ENCODE measurements at regions not wholly inside any gene's neighbourhood (a gene's known extent, or its start where the extent isn't known, plus 50 kb on each side); places are given as distances from the start of the nearest gene placed in this dataset.

DNA sequence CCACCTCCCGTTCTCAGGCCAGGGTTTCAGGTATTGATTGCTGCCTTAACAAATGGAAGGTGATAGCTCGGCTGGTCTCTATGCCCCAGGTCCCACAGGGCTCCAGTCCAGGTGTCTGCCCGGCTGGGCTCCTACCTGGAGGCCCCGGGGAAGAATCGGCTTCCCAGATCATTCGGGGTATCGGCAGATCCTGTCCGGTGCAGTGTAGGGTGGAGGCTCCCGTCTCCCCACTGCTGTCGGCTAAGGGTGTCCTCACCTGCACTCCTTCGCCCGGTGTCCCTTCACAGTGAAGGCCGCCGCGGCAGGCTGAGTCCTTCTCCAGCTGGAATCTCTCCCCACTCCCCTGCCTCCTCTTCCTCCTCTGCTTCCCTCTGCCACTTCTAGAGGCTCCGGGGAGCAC, 573.9 kb upstream of the SALL3 start:
- TF ChIP-seq POLR2A (IDR thresholded peaks at IDR 0.05) = no peak
- TF ChIP-seq, protein P1, sequence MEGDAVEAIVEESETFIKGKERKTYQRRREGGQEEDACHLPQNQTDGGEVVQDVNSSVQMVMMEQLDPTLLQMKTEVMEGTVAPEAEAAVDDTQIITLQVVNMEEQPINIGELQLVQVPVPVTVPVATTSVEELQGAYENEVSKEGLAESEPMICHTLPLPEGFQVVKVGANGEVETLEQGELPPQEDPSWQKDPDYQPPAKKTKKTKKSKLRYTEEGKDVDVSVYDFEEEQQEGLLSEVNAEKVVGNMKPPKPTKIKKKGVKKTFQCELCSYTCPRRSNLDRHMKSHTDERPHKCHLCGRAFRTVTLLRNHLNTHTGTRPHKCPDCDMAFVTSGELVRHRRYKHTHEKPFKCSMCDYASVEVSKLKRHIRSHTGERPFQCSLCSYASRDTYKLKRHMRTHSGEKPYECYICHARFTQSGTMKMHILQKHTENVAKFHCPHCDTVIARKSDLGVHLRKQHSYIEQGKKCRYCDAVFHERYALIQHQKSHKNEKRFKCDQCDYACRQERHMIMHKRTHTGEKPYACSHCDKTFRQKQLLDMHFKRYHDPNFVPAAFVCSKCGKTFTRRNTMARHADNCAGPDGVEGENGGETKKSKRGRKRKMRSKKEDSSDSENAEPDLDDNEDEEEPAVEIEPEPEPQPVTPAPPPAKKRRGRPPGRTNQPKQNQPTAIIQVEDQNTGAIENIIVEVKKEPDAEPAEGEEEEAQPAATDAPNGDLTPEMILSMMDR (IDR thresholded peaks at IDR 0.05) = no peak
- intact Hi-C loops (cut with DNase I; ENCODE audit: low total_unique reads) = no loop called here

DNA sequence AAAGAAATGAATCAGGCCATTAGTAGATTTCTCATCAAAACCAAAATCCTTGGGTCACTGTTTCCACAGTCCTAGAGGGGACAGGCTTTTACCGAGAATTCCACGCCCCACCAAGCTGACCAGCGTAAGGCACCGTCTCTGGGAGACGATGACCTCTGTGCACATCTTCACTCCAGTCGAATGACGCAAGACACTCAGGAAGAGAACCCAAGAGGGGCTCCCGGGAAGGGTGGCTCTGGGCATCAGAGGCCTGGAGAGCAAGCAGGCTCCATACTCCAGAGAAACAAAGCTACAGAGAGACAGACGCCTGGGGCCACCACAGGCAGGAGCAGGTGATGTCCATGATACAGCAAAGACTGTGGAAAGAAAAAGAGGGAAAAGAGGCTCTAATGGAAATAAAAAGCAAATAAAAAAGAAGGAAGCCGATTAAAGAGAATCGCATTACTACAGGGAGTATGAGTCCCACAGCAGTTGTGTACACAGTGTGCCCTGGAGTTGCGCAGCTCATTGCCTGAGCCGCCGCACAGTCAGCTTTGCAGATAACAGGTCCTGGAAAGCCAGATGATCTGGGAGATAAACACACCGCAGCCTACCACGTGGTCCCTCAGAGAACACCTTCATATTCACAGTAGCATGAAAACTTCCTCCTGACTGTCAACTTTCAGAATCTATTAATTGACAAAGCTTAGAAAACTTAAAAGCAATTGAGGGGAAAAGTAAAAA, 572.7 kb upstream of the SALL3 start:
- Histone ChIP-seq H3K36me3 (ENCODE audit: low read depth, missing control alignments) (no peaks in the 10 kb centered on the region), H3K27me3 (no peaks in the 10 kb centered on the region), H3K9me3 (no peaks in the 10 kb centered on the region), H3K4me3 (no peak overlapping the region), H3K27ac (no peak overlapping the region), H3K4me1 (no peaks in the 10 kb centered on the region)
- no peak for DNase-seq
- intact Hi-C loops (cut with DNase I; ENCODE audit: low total_unique reads) = no loop called here
- TF ChIP-seq POLR2A (IDR thresholded peaks at IDR 0.05) = no peak
- WGBS, 2 donors = 76 to 77% methylated on average over 16 of the region's 16 CpGs

More for the DNA sequence above, 573.9 kb upstream of the SALL3 start:
- Histone ChIP-seq H3K36me3 (ENCODE audit: low read depth, missing control alignments) (no peaks in the 10 kb centered on the region), H3K27me3 (no peaks in the 10 kb centered on the region), H3K4me3 (no peak overlapping the region), H3K27ac (no peak overlapping the region), H3K4me1 (no peaks in the 10 kb centered on the region), H3K9me3 (no peaks in the 10 kb centered on the region)
- WGBS, 2 donors = 88 to 90% methylated on average over 16 of the region's 16 CpGs
- DNase-seq = no peak

DNA sequence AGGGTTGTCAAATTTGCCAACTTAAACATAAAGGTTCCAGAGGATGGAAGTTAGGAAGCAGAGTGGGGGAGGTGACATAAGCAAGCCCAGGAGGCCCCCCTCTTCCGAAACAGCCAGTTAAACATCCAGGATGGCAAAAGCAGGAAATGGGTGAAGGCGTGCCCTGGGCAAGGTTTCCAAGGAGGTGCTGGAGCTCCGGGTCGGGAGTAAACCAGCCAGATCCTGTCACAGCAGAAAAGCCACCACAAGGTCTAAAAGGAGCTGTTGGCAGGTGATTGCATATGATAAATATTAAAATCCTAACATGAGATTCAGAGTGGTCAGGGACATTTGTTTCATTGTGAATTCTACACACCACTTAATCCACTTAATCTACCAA, 572.2 kb upstream of the SALL3 start:
- no peak for TF ChIP-seq POLR2A (IDR thresholded peaks at IDR 0.05)
- 61 to 66% methylated on average over 4 of the region's 4 CpGs for WGBS, 2 donors

DNA sequence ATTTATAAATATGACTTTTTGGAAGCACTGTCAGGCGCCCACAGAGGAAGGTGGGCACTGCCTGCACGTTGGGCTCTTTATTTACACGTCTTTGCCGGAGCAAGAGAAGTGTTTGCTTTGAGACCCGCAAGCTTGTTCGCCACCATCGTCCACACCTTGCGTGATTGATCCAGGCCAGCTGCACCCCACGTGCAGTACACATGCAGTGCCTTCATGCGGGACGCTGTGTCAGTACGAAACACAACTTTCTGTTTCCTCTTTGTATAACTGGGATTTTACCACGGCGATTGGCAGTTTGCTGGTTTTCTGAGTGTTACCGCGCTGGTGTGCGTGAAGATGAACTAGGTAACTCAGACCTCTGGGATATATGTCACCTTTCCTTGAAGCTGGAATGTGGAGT, 571.0 kb upstream of the SALL3 start:
- WGBS, 2 donors = 85 to 86% methylated on average over 17 of the region's 17 CpGs
- no peak overlapping the region for H3K27ac ChIP-seq
- H3K4me1 ChIP-seq = no peaks in the 10 kb centered on the region
- no peaks in the 10 kb centered on the region for H3K36me3 ChIP-seq (ENCODE audit: low read depth, missing control alignments)
- no peak overlapping the region for H3K4me3 ChIP-seq
- no peaks in the 10 kb centered on the region for H3K9me3 ChIP-seq
- TF ChIP-seq POLR2A (IDR thresholded peaks at IDR 0.05) = no peak
- TF ChIP-seq, protein P1 (IDR thresholded peaks at IDR 0.05) = no peak
- DNase-seq = no peak
- intact Hi-C loops (cut with DNase I; ENCODE audit: low total_unique reads) = no loop called here
- H3K27me3 ChIP-seq = no peaks in the 10 kb centered on the region

More for the DNA sequence above, 572.2 kb upstream of the SALL3 start:
- no peak overlapping the region for H3K27ac ChIP-seq
- DNase-seq = no peak
- no peaks in the 10 kb centered on the region for H3K9me3 ChIP-seq
- no peaks in the 10 kb centered on the region for H3K4me1 ChIP-seq
- H3K27me3 ChIP-seq = no peaks in the 10 kb centered on the region
- no peaks in the 10 kb centered on the region for H3K36me3 ChIP-seq (ENCODE audit: low read depth, missing control alignments)
- no peak overlapping the region for H3K4me3 ChIP-seq
- intact Hi-C loops (cut with DNase I; ENCODE audit: low total_unique reads) = no loop called here

DNA sequence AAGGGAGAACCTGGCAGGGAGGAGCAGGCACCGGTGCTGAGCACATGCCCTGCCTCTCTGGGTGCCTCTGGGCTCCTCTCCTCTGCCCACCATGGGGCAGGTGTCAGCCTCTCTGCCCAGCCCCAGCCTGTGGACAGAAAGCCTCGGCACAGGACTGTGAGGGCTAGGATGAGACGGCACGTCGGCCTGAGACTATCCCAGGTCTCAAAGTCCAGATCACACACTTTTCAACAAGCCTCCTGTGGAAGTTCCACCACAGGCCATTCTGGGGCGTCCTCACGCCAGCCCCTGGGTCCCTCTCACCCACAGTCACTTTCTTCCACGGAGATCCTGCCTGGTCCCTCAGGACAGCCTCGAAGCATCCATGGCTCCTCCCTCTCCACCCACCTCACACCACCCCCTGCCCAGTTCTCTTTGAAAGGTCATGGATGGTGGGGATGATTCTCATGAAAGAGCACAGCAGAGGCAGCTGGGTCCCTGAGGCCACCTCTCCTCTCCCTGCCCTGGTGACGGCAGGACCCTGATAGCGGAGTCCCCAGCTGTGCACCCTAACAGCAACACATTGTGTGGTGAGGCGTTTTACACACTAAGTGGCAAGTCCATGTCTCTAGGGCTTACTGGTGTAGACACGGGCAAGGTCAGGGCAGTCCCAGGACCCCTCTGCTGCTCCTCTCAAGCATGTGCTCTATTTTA, 569.4 kb upstream of the SALL3 start:
- H3K4me1 ChIP-seq = no peaks in the 10 kb centered on the region
- intact Hi-C loops (cut with DNase I; ENCODE audit: low total_unique reads) = no loop called here
- H3K9me3 ChIP-seq = no peaks in the 10 kb centered on the region
- no peaks in the 10 kb centered on the region for H3K27me3 ChIP-seq
- no peak overlapping the region for H3K4me3 ChIP-seq
- DNase-seq = no peak
- 90 to 93% methylated on average over 11 to 13 of the region's 13 CpGs for WGBS, 2 donors
- H3K36me3 ChIP-seq (ENCODE audit: low read depth, missing control alignments) = no peaks in the 10 kb centered on the region
- H3K27ac ChIP-seq = no peak overlapping the region
- no peak for TF ChIP-seq POLR2A (IDR thresholded peaks at IDR 0.05)
- TF ChIP-seq, protein P1 (IDR thresholded peaks at IDR 0.05) = no peak
